CD4-positive, alpha-beta T cell (primary cell): ENCODE measurements at regions not wholly inside any gene's neighbourhood (a gene's known extent, or its start where the extent isn't known, plus 50 kb on each side); places are given as distances from the start of the nearest gene placed in this dataset.

Experiments
- ATAC-seq: fragments of 200-7000 bp; cut with Tn5 transposase; one replicate; pipeline ENCODE4 v1.10.0; 2022; ENCODE audit warnings: mild to moderate bottlenecking; ENCODE audit not compliant: poor library complexity
- CTCF ChIA-PET: fragments of 350-600 bp; sonication (Branson Sonifier 250); formaldehyde crosslinking; loops from one replicate; lab custom pipeline; 2021; ENCODE audit warnings: antibody characterized with exemption, inconsistent platforms; lab: Charles Lee
- POLR2A ChIA-PET: fragments of 350-600 bp; sonication (Branson Sonifier 250); formaldehyde crosslinking; loops from one replicate; lab custom pipeline; 2021; ENCODE audit warnings: antibody characterized with exemption, inconsistent platforms; lab: Charles Lee
- DNase-seq, 14 experiments: peaks; one replicate each; pipeline ENCODE4 v3.0.0-alpha.2; 2013 to 2020; ENCODE audit warnings: mixed read lengths in 2 of 14
- H3K27ac ChIP-seq, 2 donors: one replicate each; pipeline versions ENCODE4 v1.5.1 to v1.7.0; 2013; ENCODE audit warnings: low read length in 2 of 2, low read depth in 1 of 2, mild to moderate bottlenecking in 1 of 2
- H3K27me3 ChIP-seq, 2 experiments: 1 replicate in 1 of 2; 2 replicates in 1 of 2; pipeline versions ENCODE4 v1.6.1 to v1.7.0; 2013; ENCODE audit warnings: low read length in 2 of 2, control low read depth in 1 of 2, mild to moderate bottlenecking in 1 of 2, moderate library complexity in 1 of 2; ENCODE audit not compliant: insufficient read depth in 2 of 2, control insufficient read depth in 1 of 2
- H3K36me3 ChIP-seq: one replicate; pipeline ENCODE4 v1.6.1; 2013; ENCODE audit warnings: low read length, control low read depth; ENCODE audit not compliant: insufficient read depth
- H3K4me1 ChIP-seq: one replicate; pipeline ENCODE4 v1.6.1; 2013; ENCODE audit warnings: low read length, control low read depth; ENCODE audit not compliant: insufficient read depth
- H3K4me3 ChIP-seq: one replicate; pipeline ENCODE4 v1.5.1; 2013; ENCODE audit warnings: mild to moderate bottlenecking, low read length, moderate library complexity
- H3K9me3 ChIP-seq, 2 experiments: 1 replicate in 1 of 2; 2 replicates in 1 of 2; pipeline versions ENCODE4 v1.6.1 to v1.7.0; 2013; ENCODE audit warnings: low read length in 2 of 2, mild to moderate bottlenecking in 2 of 2, control low read depth in 1 of 2, moderate library complexity in 1 of 2; ENCODE audit not compliant: control insufficient read depth in 1 of 2, insufficient read depth in 1 of 2
- H3K27ac Mint-ChIP-seq: one replicate; pipeline ENCODE4 v1.8.0; 2020; ENCODE audit warnings: mixed read lengths
- H3K27me3 Mint-ChIP-seq: one replicate; pipeline ENCODE4 v1.8.0; 2021; ENCODE audit warnings: mixed read lengths
- H3K36me3 Mint-ChIP-seq: one replicate; pipeline ENCODE4 v1.8.0; 2021; ENCODE audit warnings: low read depth, mixed read lengths
- H3K4me1 Mint-ChIP-seq: one replicate; pipeline ENCODE4 v1.8.0; 2021; ENCODE audit warnings: low read depth, mixed read lengths
- H3K4me3 Mint-ChIP-seq: one replicate; pipeline ENCODE4 v1.8.0; 2020; ENCODE audit warnings: mild to moderate bottlenecking, mixed read lengths
- H3K9me3 Mint-ChIP-seq: one replicate; pipeline ENCODE4 v1.8.0; 2020; ENCODE audit warnings: mixed read lengths
- intact Hi-C, 2 experiments: fragments of 100-400 bp; cut with DNase I in 1 of 2; cut with micrococcal nuclease in 1 of 2; formaldehyde crosslinking; loops; one replicate each; pipeline versions ENCODE4 v1.15.1 to v1.9.0; 2023 to 2025; cut with DNase I, micrococcal nuclease
- TF ChIP-seq, protein P1 (sequence below): fragments of 200-600 bp; IDR thresholded peaks from one replicate; pipeline ENCODE4 v1.8.0; 2022; ENCODE audit warnings: antibody characterized with exemption, mild to moderate bottlenecking

DNA sequence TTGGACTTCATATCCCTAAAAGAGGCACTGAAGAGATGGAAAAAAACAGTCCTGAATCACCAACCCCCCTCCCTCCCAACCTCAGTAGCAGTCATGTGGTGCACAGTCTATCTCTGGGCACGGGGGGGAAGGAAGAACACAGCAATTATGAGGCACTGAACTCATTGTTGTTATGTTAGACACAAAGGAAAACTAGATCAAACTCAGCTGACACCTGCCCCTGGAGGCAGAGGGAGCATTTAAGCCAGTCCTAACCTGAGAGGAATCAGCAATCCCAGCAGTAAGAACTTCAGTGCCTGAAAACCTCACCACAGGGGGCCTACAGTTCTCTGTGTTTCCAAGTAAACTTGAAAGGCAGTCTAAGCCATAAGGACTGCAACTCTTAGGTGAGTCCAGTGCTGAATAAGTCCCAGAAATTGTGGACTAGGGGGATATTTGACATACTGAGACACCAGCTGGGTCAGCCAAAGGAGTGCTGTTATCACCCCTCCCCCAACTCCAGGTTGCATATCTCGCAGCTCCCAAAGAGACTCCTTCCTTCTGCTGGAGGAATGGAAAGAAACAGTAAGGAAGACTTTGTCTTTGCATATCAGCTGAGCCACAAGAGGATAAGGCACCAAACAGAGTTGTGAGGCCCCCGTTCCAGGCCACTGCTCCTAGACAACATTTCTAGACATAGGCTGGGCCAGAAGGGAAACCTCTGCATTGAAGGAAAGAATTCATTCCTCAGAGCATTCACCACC is 72.5 kb downstream of the GLYATL1 start:
- Histone ChIP-seq H3K4me3 (no peak overlapping the region), H3K36me3 (no peaks in the 10 kb centered on the region), H3K27ac (no peak overlapping the region), H3K4me1 (no peaks in the 10 kb centered on the region), H3K9me3 (no peaks in the 10 kb centered on the region), H3K27me3 (peaks cover 3% of the 10 kb centered on the region in 2 experiments)
- no peaks in the 10 kb centered on the region for H3K4me1 Mint-ChIP-seq
- no peak for ATAC-seq
- H3K36me3 Mint-ChIP-seq, result no peaks in the 10 kb centered on the region
- H3K9me3 Mint-ChIP-seq, result no peaks in the 10 kb centered on the region
- H3K27me3 Mint-ChIP-seq, result peaks cover 23% of the 10 kb centered on the region
- H3K4me3 Mint-ChIP-seq, result no peak overlapping the region
- intact Hi-C loops, result no loop called here
- ChIA-PET POLR2A (no interaction called here), CTCF (no interaction called here)
- H3K27ac Mint-ChIP-seq, result no peak overlapping the region
- no peak for DNase-seq
- TF ChIP-seq, protein P1, sequence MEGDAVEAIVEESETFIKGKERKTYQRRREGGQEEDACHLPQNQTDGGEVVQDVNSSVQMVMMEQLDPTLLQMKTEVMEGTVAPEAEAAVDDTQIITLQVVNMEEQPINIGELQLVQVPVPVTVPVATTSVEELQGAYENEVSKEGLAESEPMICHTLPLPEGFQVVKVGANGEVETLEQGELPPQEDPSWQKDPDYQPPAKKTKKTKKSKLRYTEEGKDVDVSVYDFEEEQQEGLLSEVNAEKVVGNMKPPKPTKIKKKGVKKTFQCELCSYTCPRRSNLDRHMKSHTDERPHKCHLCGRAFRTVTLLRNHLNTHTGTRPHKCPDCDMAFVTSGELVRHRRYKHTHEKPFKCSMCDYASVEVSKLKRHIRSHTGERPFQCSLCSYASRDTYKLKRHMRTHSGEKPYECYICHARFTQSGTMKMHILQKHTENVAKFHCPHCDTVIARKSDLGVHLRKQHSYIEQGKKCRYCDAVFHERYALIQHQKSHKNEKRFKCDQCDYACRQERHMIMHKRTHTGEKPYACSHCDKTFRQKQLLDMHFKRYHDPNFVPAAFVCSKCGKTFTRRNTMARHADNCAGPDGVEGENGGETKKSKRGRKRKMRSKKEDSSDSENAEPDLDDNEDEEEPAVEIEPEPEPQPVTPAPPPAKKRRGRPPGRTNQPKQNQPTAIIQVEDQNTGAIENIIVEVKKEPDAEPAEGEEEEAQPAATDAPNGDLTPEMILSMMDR, result no peak

- peaks cover 3% of the 10 kb centered on the region in 2 experiments for H3K27me3 ChIP-seq
- ATAC-seq (no peak), DNase-seq (peak in 1 of 14 experiments; percentile 20)
- CTCF ChIA-PET, result no interaction called here
- H3K36me3 ChIP-seq, result no peaks in the 10 kb centered on the region
- H3K4me3 ChIP-seq, result no peak overlapping the region
- H3K9me3 Mint-ChIP-seq, result no peaks in the 10 kb centered on the region
- intact Hi-C loops, result no loop called here
- POLR2A ChIA-PET, result no interaction called here
- TF ChIP-seq, protein P1, result no peak
- no peaks in the 10 kb centered on the region for H3K4me1 Mint-ChIP-seq
- H3K27ac Mint-ChIP-seq, result no peak overlapping the region
- peaks cover 23% of the 10 kb centered on the region for H3K27me3 Mint-ChIP-seq
- H3K9me3 ChIP-seq, result no peaks in the 10 kb centered on the region
- no peak overlapping the region for H3K27ac ChIP-seq
- H3K36me3 Mint-ChIP-seq, result no peaks in the 10 kb centered on the region
- no peak overlapping the region for H3K4me3 Mint-ChIP-seq
- no peaks in the 10 kb centered on the region for H3K4me1 ChIP-seq
These were observed 73.3 kb downstream of the GLYATL1 start for GRCh38 chr11:59012398-59013265.

DNA sequence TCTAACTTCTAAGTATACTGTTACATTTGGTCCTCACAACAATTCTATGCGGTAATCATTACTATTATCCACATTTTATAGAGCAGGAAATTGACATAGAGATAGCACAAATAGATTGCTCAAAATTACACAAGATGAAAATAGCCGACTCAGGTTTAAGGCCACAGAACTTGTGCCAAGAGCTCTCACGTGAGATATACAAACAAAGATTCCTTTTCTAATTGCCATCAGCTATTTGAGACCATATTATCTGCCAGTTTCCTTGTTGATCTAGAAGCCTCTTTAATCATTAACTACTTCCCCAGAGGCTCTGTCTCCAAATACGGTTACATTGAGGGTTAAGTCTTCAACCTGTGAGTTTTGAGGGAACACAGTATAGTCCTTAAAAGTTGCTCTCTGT is 61.0 kb upstream of the GLYATL1B start:
- no peak overlapping the region for H3K4me3 ChIP-seq
- no peaks in the 10 kb centered on the region for H3K36me3 Mint-ChIP-seq
- no peak overlapping the region for H3K27ac Mint-ChIP-seq
- H3K36me3 ChIP-seq, result no peaks in the 10 kb centered on the region
- DNase-seq, result no peak
- no peaks in the 10 kb centered on the region for H3K27me3 ChIP-seq
- ChIA-PET CTCF (no interaction called here), POLR2A (no interaction called here)
- H3K4me3 Mint-ChIP-seq, result no peak overlapping the region
- ATAC-seq, result no peak
- peaks cover 9% of the 10 kb centered on the region for H3K27me3 Mint-ChIP-seq
- no peaks in the 10 kb centered on the region for H3K4me1 Mint-ChIP-seq
- TF ChIP-seq, protein P1, result no peak
- H3K9me3 Mint-ChIP-seq, result no peaks in the 10 kb centered on the region
- no peaks in the 10 kb centered on the region for H3K9me3 ChIP-seq
- no peaks in the 10 kb centered on the region for H3K4me1 ChIP-seq
- intact Hi-C loops, result no loop called here
- H3K27ac ChIP-seq, result no peak overlapping the region
